Type B pancreatic cell (in vitro differentiated cells): ENCODE measurements at regions not wholly inside any gene's neighbourhood (a gene's known extent, or its start where the extent isn't known, plus 50 kb on each side); places are given as distances from the start of the nearest gene placed in this dataset.

Source experiments
- DNase-seq: peaks from one replicate; pipeline ENCODE4 v3.0.0; 2021; ENCODE audit warnings: mixed read lengths; ENCODE audit not compliant: unreplicated experiment; ENCODE audit errors: extremely low spot score
- H3K27ac Mint-ChIP-seq: 2 replicates; pipeline ENCODE4 v1.8.0; 2021; ENCODE audit warnings: mild to moderate bottlenecking, mixed read lengths
- H3K27me3 Mint-ChIP-seq: 2 replicates; pipeline ENCODE4 v1.8.0; 2021; ENCODE audit warnings: mixed read lengths
- H3K36me3 Mint-ChIP-seq: 2 replicates; pipeline ENCODE4 v1.8.0; 2021; ENCODE audit warnings: mixed read lengths
- H3K4me1 Mint-ChIP-seq: one replicate; pipeline ENCODE4 v1.8.0; 2021; ENCODE audit warnings: mixed read lengths; ENCODE audit not compliant: unreplicated experiment
- H3K4me3 Mint-ChIP-seq: 2 replicates; pipeline ENCODE4 v1.8.0; 2021; ENCODE audit warnings: mild to moderate bottlenecking, mixed read lengths
- H3K9me3 Mint-ChIP-seq: 2 replicates; pipeline ENCODE4 v1.8.0; 2021; ENCODE audit warnings: mixed read lengths
- TF ChIP-seq, protein P1 (sequence below): fragments of 200-600 bp; sonication (generic); conservative IDR thresholded peaks from 2 replicates; pipeline ENCODE4 v1.5.0; 2021; ENCODE audit warnings: antibody characterized with exemption, mild to moderate bottlenecking

DNA sequence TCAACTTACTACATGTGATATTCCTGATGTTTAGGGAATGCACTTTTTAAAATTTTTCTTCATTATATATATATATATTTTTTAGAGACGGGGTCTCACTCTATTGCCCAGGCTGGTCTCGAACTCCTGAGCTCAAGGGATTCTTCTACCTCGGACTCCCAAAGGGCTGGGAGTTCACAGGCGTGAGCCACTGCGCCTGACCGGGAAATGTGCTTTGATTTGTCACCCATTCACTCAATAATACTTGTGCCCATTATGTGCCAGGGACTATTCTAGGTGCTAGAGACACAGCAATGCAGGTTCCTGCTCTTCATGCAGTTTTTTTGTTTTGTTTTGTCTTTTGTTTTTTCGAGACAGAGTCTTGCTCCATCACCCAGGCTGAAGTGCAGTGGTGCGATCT, 56.1 kb upstream of the INCENP start:
- no peak overlapping the region for H3K27ac Mint-ChIP-seq
- no peak overlapping the region for H3K4me3 Mint-ChIP-seq
- DNase-seq = no peak
- no peaks in the 10 kb centered on the region for H3K36me3 Mint-ChIP-seq
- no peaks in the 10 kb centered on the region for H3K27me3 Mint-ChIP-seq
- H3K9me3 Mint-ChIP-seq = no peaks in the 10 kb centered on the region
- peaks cover 13% of the 10 kb centered on the region for H3K4me1 Mint-ChIP-seq
- TF ChIP-seq, protein P1, sequence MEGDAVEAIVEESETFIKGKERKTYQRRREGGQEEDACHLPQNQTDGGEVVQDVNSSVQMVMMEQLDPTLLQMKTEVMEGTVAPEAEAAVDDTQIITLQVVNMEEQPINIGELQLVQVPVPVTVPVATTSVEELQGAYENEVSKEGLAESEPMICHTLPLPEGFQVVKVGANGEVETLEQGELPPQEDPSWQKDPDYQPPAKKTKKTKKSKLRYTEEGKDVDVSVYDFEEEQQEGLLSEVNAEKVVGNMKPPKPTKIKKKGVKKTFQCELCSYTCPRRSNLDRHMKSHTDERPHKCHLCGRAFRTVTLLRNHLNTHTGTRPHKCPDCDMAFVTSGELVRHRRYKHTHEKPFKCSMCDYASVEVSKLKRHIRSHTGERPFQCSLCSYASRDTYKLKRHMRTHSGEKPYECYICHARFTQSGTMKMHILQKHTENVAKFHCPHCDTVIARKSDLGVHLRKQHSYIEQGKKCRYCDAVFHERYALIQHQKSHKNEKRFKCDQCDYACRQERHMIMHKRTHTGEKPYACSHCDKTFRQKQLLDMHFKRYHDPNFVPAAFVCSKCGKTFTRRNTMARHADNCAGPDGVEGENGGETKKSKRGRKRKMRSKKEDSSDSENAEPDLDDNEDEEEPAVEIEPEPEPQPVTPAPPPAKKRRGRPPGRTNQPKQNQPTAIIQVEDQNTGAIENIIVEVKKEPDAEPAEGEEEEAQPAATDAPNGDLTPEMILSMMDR = no peak

DNA sequence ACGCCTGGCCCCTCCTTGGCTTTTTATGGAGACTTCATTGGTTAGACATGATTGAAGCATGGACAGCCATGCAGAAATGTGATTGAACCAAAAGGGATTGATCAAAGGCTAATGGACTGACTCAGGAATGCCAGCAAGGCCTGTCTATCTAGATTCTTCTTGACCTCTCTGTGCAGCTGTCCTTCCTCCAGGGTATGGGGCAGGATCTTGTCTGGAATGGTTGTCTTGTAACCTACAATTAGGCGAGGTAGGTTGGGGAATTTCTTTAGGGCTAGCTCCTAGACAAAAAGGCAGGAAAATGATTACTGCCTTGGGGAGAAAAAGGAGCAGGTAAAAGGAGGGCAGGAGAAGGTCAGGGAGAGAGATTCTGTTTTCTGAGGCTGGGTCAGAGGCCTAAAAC, 59.6 kb upstream of the INCENP start:
- H3K27me3 Mint-ChIP-seq = no peaks in the 10 kb centered on the region
- no peaks in the 10 kb centered on the region for H3K36me3 Mint-ChIP-seq
- TF ChIP-seq, protein P1 = no peak
- H3K4me3 Mint-ChIP-seq = no peak overlapping the region
- no peak for DNase-seq
- peaks cover 11% of the 10 kb centered on the region for H3K4me1 Mint-ChIP-seq
- H3K27ac Mint-ChIP-seq = no peak overlapping the region
- no peaks in the 10 kb centered on the region for H3K9me3 Mint-ChIP-seq

DNA sequence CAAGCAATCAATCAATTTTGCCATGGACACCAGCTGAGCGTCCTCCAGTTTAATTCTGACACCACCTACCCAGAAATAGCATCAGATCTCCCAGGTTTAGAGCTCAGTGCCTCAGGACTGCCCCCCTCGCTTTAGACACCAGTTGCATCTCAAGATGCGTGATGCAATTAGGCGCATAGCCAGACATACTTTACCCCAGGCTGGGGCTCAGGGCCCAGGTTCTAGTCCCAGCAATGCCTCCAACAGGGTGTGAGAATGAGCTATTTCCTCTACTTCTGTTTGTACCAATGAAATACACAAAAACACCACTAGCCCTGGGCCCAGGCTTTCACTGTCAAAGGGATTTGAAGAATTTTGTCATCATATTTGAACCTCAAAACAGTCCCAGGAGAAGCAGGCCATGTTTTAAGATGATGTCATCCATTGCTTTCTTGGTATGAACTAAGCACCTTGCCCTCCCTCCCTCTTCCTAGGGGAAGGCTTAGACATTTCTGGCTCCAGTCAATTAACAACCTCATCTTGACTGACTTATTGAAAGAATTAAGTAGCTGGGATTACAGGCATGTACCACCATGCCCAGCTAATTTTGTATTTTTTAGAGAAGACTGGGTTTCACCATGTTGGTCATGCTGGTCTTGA, 61.5 kb upstream of the INCENP start:
- Mint-ChIP-seq H3K27me3 (no peaks in the 10 kb centered on the region), H3K36me3 (no peaks in the 10 kb centered on the region), H3K4me3 (no peak overlapping the region), H3K4me1 (peaks cover 10% of the 10 kb centered on the region), H3K27ac (no peak overlapping the region), H3K9me3 (no peaks in the 10 kb centered on the region)
- no peak for DNase-seq
- TF ChIP-seq, protein P1 = no peak

DNA sequence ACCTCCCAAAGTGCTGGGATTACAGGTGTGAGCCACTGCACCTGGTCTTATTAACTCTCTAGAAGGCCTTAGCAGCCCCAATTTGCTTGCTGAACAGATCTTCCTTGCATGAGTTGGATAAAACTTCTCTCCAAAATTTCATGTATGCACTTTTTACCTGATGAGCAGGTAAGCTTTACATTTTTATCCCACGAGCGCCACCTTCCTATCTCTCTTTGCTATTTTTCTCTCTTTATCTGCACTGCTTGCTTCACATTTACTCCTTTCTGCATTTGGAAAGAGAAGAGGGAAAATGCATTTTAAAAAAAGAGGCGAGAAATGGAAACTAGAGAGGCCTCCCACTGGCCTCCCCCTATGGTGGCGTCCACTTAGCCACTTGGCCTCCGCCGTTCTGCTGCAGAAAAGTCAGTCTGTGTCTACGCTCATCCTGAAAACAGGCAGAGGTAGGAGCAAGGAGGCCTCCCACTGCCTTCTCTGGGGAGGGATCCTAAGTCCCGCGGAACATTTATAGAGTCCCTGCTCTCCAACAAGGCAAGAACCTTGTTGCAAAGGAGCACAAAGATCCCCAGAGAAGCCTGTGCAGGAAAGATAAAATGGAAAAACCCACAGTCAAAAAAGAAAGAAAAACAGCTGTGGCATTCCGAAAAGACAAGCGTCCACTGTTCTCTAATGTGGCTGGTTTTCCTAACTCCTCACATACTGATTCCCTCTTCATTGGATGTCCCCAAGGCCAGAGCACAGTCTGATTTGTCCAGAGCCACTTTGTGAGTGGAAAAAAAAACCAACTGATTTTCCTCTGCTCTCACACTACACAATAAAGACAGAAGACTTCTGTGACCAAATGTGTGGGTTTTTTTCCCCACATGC, 62.2 kb upstream of the INCENP start:
- Mint-ChIP-seq H3K4me3 (no peak overlapping the region), H3K36me3 (no peaks in the 10 kb centered on the region), H3K27ac (no peak overlapping the region), H3K9me3 (no peaks in the 10 kb centered on the region), H3K27me3 (no peaks in the 10 kb centered on the region), H3K4me1 (peaks cover 10% of the 10 kb centered on the region)
- DNase-seq = no peak
- TF ChIP-seq, protein P1 = no peak

DNA sequence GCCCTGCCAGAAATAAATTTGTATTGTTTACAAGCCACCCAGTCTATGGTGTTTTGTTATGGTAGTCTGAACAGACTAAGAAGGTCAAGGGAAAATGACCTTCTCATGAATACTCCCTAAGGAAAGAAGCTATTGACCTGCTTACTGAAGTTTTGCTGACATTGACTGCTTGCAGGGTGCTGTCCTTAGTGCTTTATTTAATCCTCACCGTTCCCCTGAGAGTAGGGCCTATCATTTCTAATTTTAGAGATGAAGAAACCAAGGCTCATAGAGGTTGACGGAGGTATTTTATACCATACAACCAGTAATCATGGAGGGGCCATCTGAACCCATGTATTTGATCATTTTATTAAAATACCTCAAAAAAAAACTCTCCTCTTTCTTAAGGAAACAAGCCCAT, 66.7 kb upstream of the INCENP start:
- TF ChIP-seq, protein P1 = no peak
- no peaks in the 10 kb centered on the region for H3K9me3 Mint-ChIP-seq
- no peaks in the 10 kb centered on the region for H3K36me3 Mint-ChIP-seq
- no peak overlapping the region for H3K4me3 Mint-ChIP-seq
- H3K27me3 Mint-ChIP-seq = no peaks in the 10 kb centered on the region
- DNase-seq = no peak
- H3K27ac Mint-ChIP-seq = no peak overlapping the region
- peaks cover 9% of the 10 kb centered on the region for H3K4me1 Mint-ChIP-seq
